GM11168 (cell line): ENCODE measurements at regions not wholly inside any gene's neighbourhood (a gene's known extent, or its start where the extent isn't known, plus 50 kb on each side); places are given as distances from the start of the nearest gene placed in this dataset.
"Not testable (repeated sequence)": the region's sequence is repeated elsewhere in the genome, so short reads cannot be mapped to it uniquely, and the experiment has no call there.

Source experiments
- in situ Hi-C: fragments of 300-500 bp; cut with MboI; formaldehyde crosslinking; loops from one replicate; pipeline ENCODE4 v1.12.0; 2022; ENCODE audit warnings: low sequenced_read_pairs; ENCODE audit not compliant: unreplicated experiment

GRCh38 chr12:40431169-40431568 lies 206.4 kb downstream of the LRRK2 start:
- in situ Hi-C loops: no loop called here

- in situ Hi-C loops: no loop called here
Measured at GRCh38 chr12:40435251-40435650, 210.5 kb downstream of the LRRK2 start.

- in situ Hi-C loops: no loop called here
Measured at GRCh38 chr12:40435951-40436350, 211.2 kb downstream of the LRRK2 start.

GRCh38 chr12:40436564-40436963 lies 211.8 kb downstream of the LRRK2 start:
- in situ Hi-C loops: no loop called here

GRCh38 chr12:40439771-40440492 lies 215.1 kb downstream of the LRRK2 start:
- in situ Hi-C loops: no loop called here

GRCh38 chr12:40444174-40444573 lies 219.4 kb downstream of the LRRK2 start:
- in situ Hi-C loops: no loop called here

- in situ Hi-C loops: no loop called here
Measured at GRCh38 chr12:40446385-40446784, 221.6 kb downstream of the LRRK2 start.

GRCh38 chr12:40448523-40448922 lies 223.7 kb downstream of the LRRK2 start:
- in situ Hi-C loops: not testable (repeated sequence)

GRCh38 chr12:40451661-40452060 lies 226.9 kb downstream of the LRRK2 start:
- in situ Hi-C loops: no loop called here

- in situ Hi-C loops: no loop called here
Measured at GRCh38 chr12:40464121-40464520, 228.1 kb upstream of the CNTN1 start.

GRCh38 chr12:40469736-40470135 lies 222.5 kb upstream of the CNTN1 start:
- in situ Hi-C loops: no loop called here

- in situ Hi-C loops: no loop called here
Measured at GRCh38 chr12:40473962-40474361, 218.3 kb upstream of the CNTN1 start.

- in situ Hi-C loops: no loop called here
Measured at GRCh38 chr12:40474630-40475029, 217.6 kb upstream of the CNTN1 start.

- in situ Hi-C loops: no loop called here
Measured at GRCh38 chr12:40499856-40500255, 192.4 kb upstream of the CNTN1 start.

GRCh38 chr12:40502322-40502721 lies 189.9 kb upstream of the CNTN1 start:
- in situ Hi-C loops: no loop called here

GRCh38 chr12:40505327-40505726 lies 186.9 kb upstream of the CNTN1 start:
- in situ Hi-C loops: no loop called here

GRCh38 chr12:40508421-40508820 lies 183.8 kb upstream of the CNTN1 start:
- in situ Hi-C loops: no loop called here

- in situ Hi-C loops: no loop called here
Measured at GRCh38 chr12:40511341-40511740, 180.9 kb upstream of the CNTN1 start.

GRCh38 chr12:40515041-40515816 lies 177.0 kb upstream of the CNTN1 start:
- in situ Hi-C loops: no loop called here

- in situ Hi-C loops: no loop called here
Measured at GRCh38 chr12:40522837-40523236, 169.4 kb upstream of the CNTN1 start.

GRCh38 chr12:40525054-40525453 lies 167.2 kb upstream of the CNTN1 start:
- in situ Hi-C loops: no loop called here

- in situ Hi-C loops: no loop called here
Measured at GRCh38 chr12:40534828-40535227, 157.4 kb upstream of the CNTN1 start.
